ENCODE measurements at regions not wholly inside any gene's neighbourhood (a gene's known extent, or its start where the extent isn't known, plus 50 kb on each side); places are given as distances from the start of the nearest gene placed in this dataset.
"Not testable (repeated sequence)": the region's sequence is repeated elsewhere in the genome, so short reads cannot be mapped to it uniquely, and the experiment has no call there.

- DNase-seq (ENCODE audit: low spot score): peak; percentile 35
Measured at GRCh38 chr4:84379917-84380641, 119.0 kb downstream of the NKX6-1 start.

GRCh38 chr4:84378983-84379382, 120.1 kb downstream of the NKX6-1 start:
- DNase-seq (ENCODE audit: low spot score): no peak

GRCh38 chr4:84378356-84378755, 120.7 kb downstream of the NKX6-1 start:
- no peak for DNase-seq (ENCODE audit: low spot score)

- no peak for DNase-seq (ENCODE audit: low spot score)
Measured at GRCh38 chr4:84366907-84367306, 132.2 kb downstream of the NKX6-1 start.

GRCh38 chr4:84366161-84366560, 132.9 kb downstream of the NKX6-1 start:
- DNase-seq (ENCODE audit: low spot score): no peak

- DNase-seq (ENCODE audit: low spot score): no peak
Measured at GRCh38 chr4:84362896-84363655, 136.0 kb downstream of the NKX6-1 start.

GRCh38 chr4:84342161-84342560, 156.9 kb downstream of the NKX6-1 start:
- DNase-seq (ENCODE audit: low spot score): no peak

- DNase-seq (ENCODE audit: low spot score): no peak
Measured at GRCh38 chr4:84341559-84341958, 157.5 kb downstream of the NKX6-1 start.

- DNase-seq (ENCODE audit: low spot score): no peak
Measured at GRCh38 chr4:84338367-84338766, 160.7 kb downstream of the NKX6-1 start.

- no peak for DNase-seq (ENCODE audit: low spot score)
Measured at GRCh38 chr4:84336964-84337705, 162.0 kb downstream of the NKX6-1 start.

- no peak for DNase-seq (ENCODE audit: low spot score)
Measured at GRCh38 chr4:84327526-84327925, 171.6 kb downstream of the NKX6-1 start.

GRCh38 chr4:84325625-84326024, 173.5 kb downstream of the NKX6-1 start:
- DNase-seq (ENCODE audit: low spot score): no peak

- DNase-seq (ENCODE audit: low spot score): no peak
Measured at GRCh38 chr4:84324303-84325245, 174.5 kb downstream of the NKX6-1 start.

GRCh38 chr4:84319124-84319523, 180.0 kb downstream of the NKX6-1 start:
- no peak for DNase-seq (ENCODE audit: low spot score)

- DNase-seq (ENCODE audit: low spot score): no peak
Measured at GRCh38 chr4:84317513-84317912, 181.6 kb downstream of the NKX6-1 start.

GRCh38 chr4:84312426-84313012, 186.6 kb downstream of the NKX6-1 start:
- no peak for DNase-seq (ENCODE audit: low spot score)

GRCh38 chr4:84309191-84309590, 189.9 kb downstream of the NKX6-1 start:
- no peak for DNase-seq (ENCODE audit: low spot score)

- DNase-seq (ENCODE audit: low spot score): not testable (repeated sequence)
Measured at GRCh38 chr4:84298719-84299254, 200.3 kb downstream of the NKX6-1 start.

- no peak for DNase-seq (ENCODE audit: low spot score)
Measured at GRCh38 chr4:84298023-84298718, 200.9 kb downstream of the NKX6-1 start.

GRCh38 chr4:84291969-84292368, 207.1 kb downstream of the NKX6-1 start:
- DNase-seq (ENCODE audit: low spot score): no peak
